GM12864 (cell line): ENCODE measurements at regions not wholly inside any gene's neighbourhood (a gene's known extent, or its start where the extent isn't known, plus 50 kb on each side); places are given as distances from the start of the nearest gene placed in this dataset.

Experiments
- DNase-seq: peaks from one replicate; pipeline ENCODE4 v3.0.0-alpha.2; 2011; ENCODE audit warnings: low read depth
- H3K4me3 ChIP-seq: 2 replicates; pipeline ENCODE4 v1.5.1; 2011; ENCODE audit warnings: mild to moderate bottlenecking, low read depth, low read length, control low read depth
- TF ChIP-seq, protein P1 (sequence below): IDR thresholded peaks from 2 replicates; pipeline ENCODE4 v1.5.1; 2011; ENCODE audit warnings: low read depth, mild to moderate bottlenecking, moderate library complexity, low read length, control low read depth, inconsistent platforms; ENCODE audit errors: missing control alignments

DNA sequence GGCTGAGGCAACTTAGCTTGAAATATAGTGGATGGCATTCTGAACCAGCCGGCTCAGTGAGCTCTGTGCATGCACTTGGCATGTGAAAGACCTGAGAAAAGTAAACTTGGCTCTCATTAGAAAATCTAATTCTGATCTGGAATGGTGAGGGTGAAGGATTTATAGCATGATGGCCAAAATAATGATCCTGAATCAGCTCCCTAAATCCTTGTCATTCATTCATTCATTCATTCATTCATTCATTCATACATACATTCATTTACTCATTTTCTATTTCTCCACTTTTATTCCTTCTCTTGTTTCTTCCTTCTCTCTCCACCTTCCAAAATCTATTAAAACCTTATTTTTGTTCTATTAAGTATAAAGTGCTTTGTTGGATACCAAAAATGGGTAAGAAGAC lies 681.1 kb downstream of the DHX35 start:
- H3K4me3 ChIP-seq = no peak overlapping the region
- no peak for DNase-seq
- TF ChIP-seq, protein P1, sequence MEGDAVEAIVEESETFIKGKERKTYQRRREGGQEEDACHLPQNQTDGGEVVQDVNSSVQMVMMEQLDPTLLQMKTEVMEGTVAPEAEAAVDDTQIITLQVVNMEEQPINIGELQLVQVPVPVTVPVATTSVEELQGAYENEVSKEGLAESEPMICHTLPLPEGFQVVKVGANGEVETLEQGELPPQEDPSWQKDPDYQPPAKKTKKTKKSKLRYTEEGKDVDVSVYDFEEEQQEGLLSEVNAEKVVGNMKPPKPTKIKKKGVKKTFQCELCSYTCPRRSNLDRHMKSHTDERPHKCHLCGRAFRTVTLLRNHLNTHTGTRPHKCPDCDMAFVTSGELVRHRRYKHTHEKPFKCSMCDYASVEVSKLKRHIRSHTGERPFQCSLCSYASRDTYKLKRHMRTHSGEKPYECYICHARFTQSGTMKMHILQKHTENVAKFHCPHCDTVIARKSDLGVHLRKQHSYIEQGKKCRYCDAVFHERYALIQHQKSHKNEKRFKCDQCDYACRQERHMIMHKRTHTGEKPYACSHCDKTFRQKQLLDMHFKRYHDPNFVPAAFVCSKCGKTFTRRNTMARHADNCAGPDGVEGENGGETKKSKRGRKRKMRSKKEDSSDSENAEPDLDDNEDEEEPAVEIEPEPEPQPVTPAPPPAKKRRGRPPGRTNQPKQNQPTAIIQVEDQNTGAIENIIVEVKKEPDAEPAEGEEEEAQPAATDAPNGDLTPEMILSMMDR = no peak

DNA sequence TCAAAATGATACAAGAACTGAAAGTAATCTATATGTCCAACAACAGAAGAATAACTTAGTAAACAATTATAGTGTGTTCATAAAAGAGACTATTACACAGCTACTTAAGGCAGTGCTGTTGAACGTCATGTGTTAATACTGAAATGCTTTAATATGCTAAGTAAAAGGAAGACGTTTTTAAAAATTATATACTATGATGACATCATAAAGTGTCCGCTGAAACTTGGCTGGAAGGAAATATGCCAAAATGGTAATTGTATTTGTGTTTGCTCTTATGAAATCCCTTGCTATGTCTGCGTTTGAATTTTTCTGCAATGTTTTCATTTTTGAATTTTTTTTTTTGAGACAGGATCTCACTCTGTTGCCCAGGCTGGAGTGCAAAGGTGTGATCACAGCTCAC lies 679.3 kb downstream of the DHX35 start:
- no peak overlapping the region for H3K4me3 ChIP-seq
- TF ChIP-seq, protein P1 = no peak

DNA sequence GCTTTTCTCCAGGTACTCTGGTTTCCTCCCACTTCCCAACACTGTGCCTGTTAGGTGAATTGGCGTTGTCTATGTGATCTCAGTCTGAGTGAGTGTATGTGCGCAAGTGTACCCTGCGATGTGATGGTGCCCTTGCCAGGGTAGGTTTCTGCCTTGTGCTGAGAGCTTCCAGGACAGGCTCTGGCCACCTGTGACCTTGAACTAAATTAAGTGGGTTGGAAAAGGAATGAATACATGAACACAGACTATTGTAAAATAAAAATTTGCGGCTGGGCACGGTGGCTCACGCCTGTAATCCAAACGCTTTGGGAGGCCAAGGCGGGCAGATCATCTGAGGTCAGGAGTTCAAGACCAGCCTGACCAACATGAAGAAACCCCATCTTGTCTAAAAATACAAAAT lies 678.0 kb downstream of the DHX35 start:
- no peak for DNase-seq
- no peak overlapping the region for H3K4me3 ChIP-seq
- TF ChIP-seq, protein P1 = no peak

More for the DNA sequence above, 679.3 kb downstream of the DHX35 start:
- DNase-seq = no peak

DNA sequence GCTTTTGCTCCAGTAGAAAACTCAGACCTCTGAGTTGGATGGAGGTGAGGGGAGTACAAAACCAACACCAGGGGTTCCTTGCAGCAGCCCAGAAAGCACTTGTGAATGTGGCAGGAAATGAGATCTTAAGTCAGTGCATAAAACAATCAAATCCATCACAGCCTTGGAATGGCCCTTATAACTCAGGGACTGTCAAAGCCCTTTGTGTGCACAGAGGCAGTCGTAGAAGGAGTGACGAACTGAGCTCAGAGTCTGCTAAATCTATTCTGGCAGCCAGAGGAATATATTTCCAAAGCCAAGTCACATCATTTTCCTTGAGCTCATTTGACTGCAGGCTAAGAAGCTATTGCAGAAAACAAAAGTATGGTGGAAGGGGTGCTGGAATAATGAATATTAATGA lies 676.6 kb downstream of the DHX35 start:
- DNase-seq = no peak
- H3K4me3 ChIP-seq = no peak overlapping the region
- TF ChIP-seq, protein P1 = no peak

DNA sequence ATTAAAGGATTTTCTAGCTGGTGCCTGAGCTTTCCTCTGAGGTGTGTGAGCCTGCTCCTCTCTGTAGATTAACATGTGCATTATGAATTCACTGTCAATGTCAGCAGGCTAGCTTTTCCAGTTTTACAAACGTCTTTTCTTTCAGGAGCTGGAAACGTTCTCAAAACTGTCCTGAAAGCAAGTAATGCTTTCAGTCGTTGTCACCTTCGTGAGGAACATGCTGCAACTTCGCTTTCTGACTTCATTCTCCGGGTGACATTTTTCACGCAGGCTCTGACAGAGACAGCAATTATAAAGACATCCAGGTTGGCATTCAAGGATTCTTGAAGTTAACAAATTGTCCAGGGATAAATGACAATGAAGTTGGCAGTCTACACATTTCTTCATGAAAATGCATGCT lies 671.5 kb downstream of the DHX35 start:
- TF ChIP-seq, protein P1 = no peak
- DNase-seq = no peak
- H3K4me3 ChIP-seq = no peak overlapping the region

DNA sequence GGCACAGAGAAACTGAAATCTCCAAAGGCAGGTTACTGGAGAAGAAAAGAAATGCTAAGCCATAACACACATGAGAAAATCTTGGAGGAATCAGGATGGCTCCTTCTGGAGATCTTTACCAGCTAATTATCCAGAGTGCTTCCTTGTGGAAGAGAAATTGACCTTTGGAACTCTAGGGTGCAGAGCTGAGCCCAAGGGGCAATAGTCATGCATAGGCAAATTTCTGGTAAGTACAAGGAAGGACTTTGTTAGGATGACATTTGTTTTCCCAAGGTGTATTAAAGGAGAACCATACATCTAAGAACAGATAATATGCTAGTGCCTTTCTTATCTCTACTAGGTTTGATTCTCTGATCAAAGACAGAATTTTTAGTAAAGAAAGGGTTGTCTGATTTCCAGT lies 670.6 kb downstream of the DHX35 start:
- H3K4me3 ChIP-seq = no peak overlapping the region
- DNase-seq = no peak
- TF ChIP-seq, protein P1 = no peak

DNA sequence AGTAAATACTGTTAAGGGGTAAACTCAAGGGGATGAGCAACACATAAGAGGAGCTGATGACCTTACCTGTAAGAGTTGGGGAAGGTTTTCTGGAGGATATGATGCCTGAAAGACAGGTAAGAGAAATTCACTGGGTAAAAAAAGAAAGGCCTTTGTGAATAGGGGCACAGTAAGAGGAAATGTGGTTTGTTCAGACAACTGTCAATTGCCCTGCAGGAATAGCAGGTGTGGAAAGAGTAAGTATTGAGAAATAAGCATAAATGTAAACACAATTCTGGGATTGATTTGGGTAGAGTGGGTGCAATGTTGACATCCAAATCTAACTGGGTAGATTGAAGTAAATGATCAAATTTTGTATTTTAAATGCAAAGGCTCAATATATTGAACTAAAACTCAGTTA lies 670.0 kb downstream of the DHX35 start:
- no peak for DNase-seq
- H3K4me3 ChIP-seq = no peak overlapping the region
- TF ChIP-seq, protein P1 = no peak
